Inflammatory macrophage treated with lipopolysaccharide for 1 hour (primary cell): ENCODE measurements at regions not wholly inside any gene's neighbourhood (a gene's known extent, or its start where the extent isn't known, plus 50 kb on each side); places are given as distances from the start of the nearest gene placed in this dataset.

Experiments
- DNase-seq, 2 donors: peaks; one replicate each; pipeline ENCODE4 v3.0.0-alpha.2; 2020 to 2022

DNA sequence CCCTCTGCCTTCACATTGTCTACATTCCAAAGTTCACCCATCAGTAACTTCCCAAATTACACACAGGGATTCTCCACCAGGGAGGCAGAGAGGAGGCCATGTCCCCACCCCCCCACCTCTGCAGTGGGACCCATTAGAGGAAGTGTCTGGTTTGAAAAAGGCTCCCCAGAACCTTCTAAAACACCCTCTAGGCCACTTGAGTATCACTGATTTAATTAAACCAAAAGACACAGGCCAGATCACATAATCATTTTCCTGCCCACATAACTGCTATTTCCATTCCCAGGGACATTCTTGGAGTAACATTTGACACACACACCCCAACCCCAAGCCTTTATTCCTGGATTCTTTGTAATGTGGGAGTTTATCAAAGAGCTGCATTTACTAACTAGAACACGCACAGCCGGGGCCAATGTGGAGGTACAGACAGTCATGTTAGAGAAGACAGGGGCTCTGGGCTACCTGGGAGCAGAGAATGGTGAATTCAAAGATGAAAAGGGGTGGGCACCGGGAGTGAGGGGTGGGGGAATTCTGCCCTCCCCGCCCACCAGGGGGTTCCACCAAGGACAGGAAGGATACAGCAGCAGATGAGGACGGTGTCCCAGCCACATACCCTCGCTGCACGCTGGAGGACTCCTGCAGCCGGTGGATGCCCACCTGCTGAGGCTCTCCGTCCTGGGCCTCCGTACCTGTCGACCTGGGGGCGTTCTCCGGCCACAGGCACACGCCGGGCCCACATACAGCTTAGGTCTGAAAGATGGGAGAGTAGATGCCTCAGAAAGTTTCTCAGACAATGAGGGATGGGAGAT is 201.4 kb upstream of the CTNNB1 start:
- DNase-seq = peak; percentile 8 to 62

DNA sequence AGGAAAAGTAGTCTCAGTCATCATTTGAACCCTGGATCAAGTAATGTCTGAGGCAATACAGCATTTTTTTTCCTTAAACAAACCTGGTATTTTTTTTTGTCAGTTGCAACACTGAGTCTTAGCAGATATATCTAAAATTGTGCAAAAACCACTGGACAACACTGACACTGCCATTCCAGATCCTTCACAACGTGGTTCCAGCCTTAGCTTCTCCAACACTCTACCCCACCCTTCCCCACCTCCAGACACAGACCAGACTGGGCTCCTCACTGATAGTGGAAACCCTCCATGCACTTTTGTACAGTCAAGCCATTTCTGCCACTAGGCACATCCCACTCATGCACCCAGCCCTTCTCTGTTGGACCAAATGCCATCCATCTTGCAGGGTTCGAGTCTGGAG is 199.6 kb upstream of the CTNNB1 start:
- DNase-seq = no peak

DNA sequence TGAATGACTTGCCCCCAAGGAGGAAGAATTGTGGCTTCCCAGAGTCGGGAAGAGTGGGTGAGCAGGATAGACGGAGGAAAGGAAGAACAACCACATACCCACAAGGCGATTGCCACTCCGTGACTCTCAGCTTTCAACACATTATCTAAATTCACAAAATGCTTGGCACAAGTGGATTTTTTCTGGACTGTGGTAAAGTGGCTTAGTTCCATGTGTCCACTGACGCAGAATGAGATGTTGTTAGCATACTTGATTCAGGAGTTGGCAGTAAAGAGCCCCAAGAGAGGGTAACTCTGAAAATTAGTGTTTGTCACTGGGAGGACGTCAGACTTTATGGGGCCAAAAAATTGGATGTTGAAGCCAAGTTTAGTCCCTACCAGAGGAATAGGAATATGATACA is 198.8 kb upstream of the CTNNB1 start:
- no peak for DNase-seq

DNA sequence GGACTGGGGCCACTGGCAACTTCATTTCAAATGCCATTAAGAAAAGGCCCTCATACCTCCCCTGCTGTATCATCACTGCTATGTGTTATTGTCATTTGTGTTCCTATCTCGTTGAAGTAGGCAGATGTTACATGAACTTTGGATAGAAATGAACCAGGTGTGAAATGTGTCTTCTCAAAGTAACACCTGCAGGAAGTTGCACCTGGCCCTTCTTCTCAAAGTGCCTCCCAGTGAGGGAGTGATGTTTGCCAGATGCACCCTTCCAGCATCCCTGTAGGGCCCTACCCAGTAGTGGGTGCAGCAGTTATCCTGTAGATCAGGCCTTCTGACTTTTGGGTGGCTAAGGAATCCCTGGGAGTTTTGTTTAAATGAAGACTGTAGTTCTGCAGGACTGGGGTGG is 197.7 kb upstream of the CTNNB1 start:
- no peak for DNase-seq

DNA sequence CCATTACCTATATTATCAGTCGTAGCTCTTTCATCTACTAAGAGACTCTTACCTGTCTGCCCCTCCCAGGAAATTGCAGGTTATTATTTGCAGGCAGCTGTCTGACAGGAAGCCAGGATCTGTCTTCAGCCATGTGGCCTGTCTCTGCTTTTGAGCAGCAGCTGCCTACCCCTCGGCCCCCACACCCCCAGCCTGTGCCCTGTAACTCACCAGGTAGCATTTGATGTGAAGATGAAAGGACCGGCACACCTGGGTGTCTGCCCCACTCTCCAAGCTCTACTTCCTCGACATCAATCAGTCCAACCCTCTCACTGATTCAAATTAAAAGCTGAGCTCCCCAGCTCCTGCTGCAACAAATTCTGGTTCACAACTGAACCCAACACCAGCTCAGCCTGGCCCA is 197.2 kb upstream of the CTNNB1 start:
- DNase-seq = no peak

GRCh38 chr3:41007399-41007798 is 191.9 kb upstream of the CTNNB1 start:
- DNase-seq = no peak

DNA sequence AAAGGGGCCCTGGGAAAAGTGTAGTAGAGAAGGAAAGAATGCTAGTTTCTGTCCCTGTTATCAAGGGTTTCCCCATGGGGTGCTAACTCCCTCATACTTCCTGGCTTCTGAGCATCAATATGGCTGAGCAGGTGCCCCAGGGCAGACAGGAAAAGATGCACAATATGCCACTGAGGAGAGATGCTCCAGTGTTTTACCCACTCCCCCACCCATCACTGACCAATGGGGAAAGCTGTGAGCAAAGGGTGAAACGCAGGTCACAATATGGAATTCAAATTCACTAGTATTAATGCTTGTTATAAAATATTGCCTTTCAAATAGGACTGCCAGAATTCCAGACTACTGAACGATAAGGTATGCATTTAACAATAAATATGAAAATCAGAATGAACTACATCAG is 187.5 kb upstream of the CTNNB1 start:
- DNase-seq = no peak

DNA sequence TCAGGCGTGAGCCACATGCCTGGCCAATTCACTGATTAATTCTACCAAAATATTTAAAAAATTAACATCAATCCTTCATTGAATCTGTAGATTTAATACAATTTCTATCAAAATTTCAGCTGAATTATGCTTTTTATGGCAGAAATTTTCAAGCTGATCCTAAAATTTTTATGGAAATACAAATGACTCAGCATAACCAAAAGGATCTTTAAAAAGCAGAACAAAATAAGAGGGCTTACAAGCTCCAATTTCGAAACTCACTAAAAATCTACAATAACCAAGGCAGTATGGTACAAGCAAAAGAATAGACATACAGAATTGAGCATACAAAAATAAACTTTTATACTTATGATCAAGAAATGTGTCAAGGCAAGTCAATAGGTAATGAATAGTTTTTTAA is 180.4 kb upstream of the CTNNB1 start:
- peak; percentile 19 to 26 for DNase-seq

DNA sequence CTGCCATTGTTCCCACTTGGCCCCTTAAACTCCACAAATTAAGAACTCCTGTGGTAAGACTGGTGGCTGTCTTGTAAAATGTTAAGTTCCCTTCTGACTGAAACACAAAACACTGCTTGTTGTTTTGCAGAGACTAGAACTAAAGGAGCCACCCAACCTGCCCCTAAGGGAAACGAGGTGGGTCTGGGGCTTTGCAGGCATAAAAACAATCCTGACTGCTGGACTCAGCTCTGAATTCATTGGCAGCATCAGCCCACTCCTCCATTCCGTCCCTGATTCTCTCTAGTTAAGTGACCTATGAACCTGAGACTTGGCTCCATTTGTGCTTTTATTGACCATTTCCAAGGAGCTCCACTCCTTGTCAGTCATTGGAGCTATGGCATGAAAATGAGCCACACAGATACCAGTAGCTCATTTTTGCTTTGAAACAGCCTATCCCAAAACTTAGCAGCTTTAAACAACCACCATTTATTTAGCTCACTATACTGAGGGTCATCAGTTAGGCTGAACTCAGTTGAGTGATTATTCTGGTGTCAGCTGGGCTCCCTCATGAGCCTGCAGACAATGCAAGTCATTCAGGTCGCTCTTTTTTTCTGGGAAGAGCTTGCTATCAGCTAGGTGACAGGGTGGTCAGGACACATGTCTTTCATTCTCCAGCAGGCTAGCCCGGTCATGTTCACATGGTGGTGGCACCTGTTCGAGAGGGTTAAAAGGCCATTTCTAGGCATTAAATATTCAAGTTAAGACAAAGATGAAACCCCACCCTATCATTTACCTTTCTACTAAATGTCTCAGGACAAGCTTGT is 175.1 kb upstream of the CTNNB1 start:
- no peak for DNase-seq

DNA sequence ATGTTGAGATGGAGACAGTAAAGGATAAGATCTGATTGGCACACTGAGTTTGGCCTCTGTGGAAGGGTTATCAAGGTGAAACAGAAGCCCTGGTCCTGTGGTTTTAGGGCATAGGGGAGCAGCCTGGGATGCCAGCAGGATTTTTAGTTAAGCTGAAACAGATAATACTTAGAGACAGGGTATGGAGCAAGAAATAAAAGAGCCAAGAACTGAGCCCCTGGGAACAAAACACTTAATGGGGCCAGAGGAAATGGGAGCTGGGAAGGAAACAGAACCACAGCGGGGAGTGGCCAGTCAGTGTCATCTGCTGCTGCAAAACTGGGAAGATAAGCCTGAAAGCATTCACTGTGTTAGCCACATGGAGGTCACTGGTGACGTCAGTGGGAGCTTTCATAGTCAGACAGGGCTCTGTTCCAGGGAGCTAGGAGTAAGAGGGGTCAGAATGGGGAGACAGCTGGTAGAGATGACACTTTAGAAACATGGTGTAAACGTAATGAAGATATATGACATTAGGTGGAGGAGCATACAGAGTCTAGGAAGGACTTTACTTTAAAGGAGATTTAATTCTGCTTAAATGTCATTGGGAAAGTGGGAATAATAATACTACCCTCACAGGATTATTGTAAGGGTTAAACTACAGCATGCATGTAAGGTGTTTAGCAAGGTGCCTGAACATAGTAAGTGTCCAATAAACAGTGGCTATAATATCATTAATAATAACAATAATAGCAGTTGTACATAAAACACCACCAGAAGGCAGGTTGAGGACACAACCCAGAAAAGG is 172.7 kb upstream of the CTNNB1 start:
- peak; percentile 29 to 33 for DNase-seq

DNA sequence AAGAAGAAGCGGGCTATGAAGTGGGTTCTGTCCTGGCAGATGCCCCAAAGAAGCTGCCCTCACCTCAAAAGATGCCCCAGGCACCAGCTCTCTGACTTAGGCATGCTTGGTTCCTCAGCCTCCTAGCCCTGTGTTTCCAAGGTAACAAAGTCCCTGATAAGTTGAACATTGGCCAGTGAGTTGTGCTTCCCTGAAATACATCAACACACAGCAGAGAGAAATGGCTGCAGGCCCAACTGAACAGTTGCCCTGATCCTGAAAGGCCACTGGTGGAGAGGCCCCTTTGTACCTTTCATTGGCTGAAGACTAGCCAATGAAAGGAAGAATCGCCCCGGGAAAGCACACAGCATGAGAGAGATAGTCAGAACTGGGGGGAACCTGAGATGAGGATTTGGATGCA is 169.9 kb upstream of the CTNNB1 start:
- DNase-seq = no peak

DNA sequence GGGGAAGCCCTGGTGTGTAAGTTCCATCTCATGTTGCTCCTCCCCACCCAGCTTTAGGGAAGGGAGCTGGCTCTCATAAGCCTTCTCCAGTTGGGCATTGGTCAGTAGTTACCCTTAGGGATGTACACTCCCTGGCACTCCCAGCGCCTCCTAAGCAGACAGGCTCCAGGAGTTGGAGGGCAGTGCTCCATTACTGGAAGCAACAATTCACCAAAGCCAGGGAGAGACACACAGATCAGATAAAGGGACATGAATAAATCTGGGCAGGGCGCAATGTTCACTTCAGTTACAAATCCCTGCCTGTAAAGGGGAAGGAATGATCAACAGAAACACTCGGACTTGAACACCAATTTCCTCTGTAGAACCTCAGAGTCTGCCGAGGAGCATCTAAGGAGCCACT is 169.1 kb upstream of the CTNNB1 start:
- DNase-seq = no peak

DNA sequence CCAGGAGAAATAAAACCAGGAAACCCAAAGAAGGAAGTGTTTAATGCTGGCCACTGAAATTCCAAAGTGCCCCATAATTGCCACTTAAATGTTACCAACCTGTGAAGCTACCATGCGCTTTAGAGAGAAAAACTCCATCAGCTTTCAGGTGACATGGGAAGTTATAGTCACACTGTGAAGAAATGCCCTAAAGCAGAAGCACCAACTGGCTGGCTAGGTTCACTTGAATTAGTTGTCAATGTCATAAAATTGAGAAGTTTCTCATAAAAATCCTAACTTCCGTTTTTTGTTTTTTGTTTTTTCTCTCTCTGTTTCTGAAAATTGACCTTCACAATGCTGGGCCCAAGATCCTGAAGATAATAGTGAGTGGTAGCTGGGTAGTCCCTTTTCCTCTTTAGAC is 167.9 kb upstream of the CTNNB1 start:
- DNase-seq = peak; percentile 10 to 20

- no peak for DNase-seq
These were observed 165.3 kb upstream of the CTNNB1 start for GRCh38 chr3:41033956-41034519.

- DNase-seq = no peak
These were observed 163.8 kb upstream of the CTNNB1 start for GRCh38 chr3:41035456-41036022.

- no peak for DNase-seq
These were observed 161.5 kb upstream of the CTNNB1 start for GRCh38 chr3:41037651-41038334.

- DNase-seq = no peak
These were observed 159.0 kb upstream of the CTNNB1 start for GRCh38 chr3:41040256-41040655.

GRCh38 chr3:41041462-41041861 is 157.8 kb upstream of the CTNNB1 start:
- no peak for DNase-seq

DNA sequence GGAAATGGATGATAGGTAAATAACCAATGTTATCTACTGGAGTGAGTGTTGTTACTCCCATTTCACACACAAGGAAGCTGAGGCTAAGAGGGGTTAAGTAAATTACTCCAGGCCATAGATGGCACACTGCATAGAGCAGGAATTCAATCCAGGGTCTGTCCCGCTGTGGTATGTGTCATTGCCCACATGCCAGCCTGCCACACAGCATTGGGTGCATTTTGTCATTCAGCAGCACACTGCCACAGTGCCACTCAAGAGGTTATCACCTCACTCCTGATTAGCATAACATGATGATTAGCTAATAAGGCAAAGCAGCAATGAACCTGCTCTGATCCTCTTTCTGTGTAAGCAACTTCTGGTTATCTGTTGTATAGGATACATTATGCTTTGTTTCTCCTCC is 157.4 kb upstream of the CTNNB1 start:
- DNase-seq = no peak

- no peak for DNase-seq
These were observed 154.8 kb upstream of the CTNNB1 start for GRCh38 chr3:41044523-41044922.

DNA sequence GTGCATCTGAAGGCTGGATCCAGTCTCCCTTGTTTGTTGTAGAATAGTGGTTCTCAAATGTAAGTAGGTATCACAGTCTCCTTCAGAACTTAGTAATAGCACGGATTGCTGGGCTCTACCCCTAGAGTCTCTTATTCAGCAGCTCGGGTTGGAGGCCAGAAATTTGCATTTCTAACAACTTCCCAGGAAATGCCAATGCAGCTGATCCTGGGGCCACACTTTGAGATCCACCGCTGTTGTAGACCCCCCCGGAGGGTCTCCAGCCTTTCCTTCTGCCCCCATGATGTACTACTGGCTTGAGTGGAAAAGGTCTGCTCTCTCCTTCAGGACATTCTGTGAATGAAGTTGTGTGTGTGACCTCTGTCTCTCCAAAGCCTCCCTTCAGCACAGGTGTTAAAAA is 153.8 kb upstream of the CTNNB1 start:
- DNase-seq = no peak

- DNase-seq = no peak
These were observed 149.2 kb upstream of the CTNNB1 start for GRCh38 chr3:41050144-41050543.
